GM23338 (cell line): ENCODE measurements at regions not wholly inside any gene's neighbourhood (a gene's known extent, or its start where the extent isn't known, plus 50 kb on each side); places are given as distances from the start of the nearest gene placed in this dataset.

Experiments used
- CREB1 ChIP-seq: fragments of 250-450 bp; sonication (Bioruptor Pico); IDR thresholded peaks from 2 replicates; pipeline ENCODE4 v1.5.0; 2020; ENCODE audit warnings: low read depth, mild to moderate bottlenecking, moderate library complexity
- CTCF ChIP-seq, 2 experiments: fragments of 200-600 bp in 1 of 2; sonication (generic) in 1 of 2; conservative IDR thresholded peaks; 2 replicates each; pipeline versions ENCODE4 v1.5.1 to v1.6.1; 2016 to 2017; ENCODE audit warnings: antibody characterized with exemption in 2 of 2, low read depth in 2 of 2, mild to moderate bottlenecking in 2 of 2, moderate library complexity in 1 of 2
- ETS1 ChIP-seq: IDR thresholded peaks from 2 replicates; pipeline ENCODE4 v1.6.1; 2016; ENCODE audit warnings: antibody characterized with exemption
- EZH2 ChIP-seq: fragments of 200-600 bp; sonication (generic); IDR thresholded peaks from one replicate; pipeline ENCODE4 v1.8.0; 2017; ENCODE audit warnings: antibody characterized with exemption, mild to moderate bottlenecking, low read depth; ENCODE audit not compliant: unreplicated experiment
- EZH2phosphoT487 ChIP-seq: fragments of 200-600 bp; sonication (generic); IDR thresholded peaks from one replicate; pipeline ENCODE4 v1.8.1; 2018; ENCODE audit warnings: antibody characterized with exemption; ENCODE audit not compliant: unreplicated experiment
- JUNB ChIP-seq: IDR thresholded peaks from one replicate; pipeline ENCODE4 v1.6.1; 2016; ENCODE audit warnings: antibody characterized with exemption; ENCODE audit not compliant: unreplicated experiment
- NANOG ChIP-seq: IDR thresholded peaks from 2 replicates; pipeline ENCODE4 v1.6.1; 2016; ENCODE audit warnings: antibody characterized with exemption, borderline replicate concordance
- POLR2AphosphoS5 ChIP-seq: IDR thresholded peaks from 2 replicates; pipeline ENCODE4 v1.6.1; 2016; ENCODE audit warnings: antibody characterized with exemption, low read depth
- STAT1 ChIP-seq: IDR thresholded peaks from one replicate; pipeline ENCODE4 v1.6.1; 2016; ENCODE audit warnings: antibody characterized with exemption; ENCODE audit not compliant: unreplicated experiment
- ZNF331 ChIP-seq: fragments of 250-450 bp; sonication (Bioruptor Pico); IDR thresholded peaks from 2 replicates; pipeline ENCODE4 v1.5.0; 2020; ENCODE audit warnings: low read depth, mild to moderate bottlenecking, moderate library complexity
- ZNF462 ChIP-seq: fragments of 250-450 bp; sonication (Bioruptor Pico); IDR thresholded peaks from 2 replicates; pipeline ENCODE4 v1.5.0; 2020; ENCODE audit warnings: mild to moderate bottlenecking, moderate library complexity
- TF ChIP-seq, protein P1 (sequence below): IDR thresholded peaks from one replicate; pipeline ENCODE4 v1.6.1; 2018; ENCODE audit warnings: antibody characterized with exemption; ENCODE audit not compliant: unreplicated experiment

- no peak for TF ChIP-seq CTCF (conservative IDR thresholded peaks at IDR 0.05; ENCODE audit: low read depth in 2 of 2)
- TF ChIP-seq POLR2AphosphoS5, result no peak
- TF ChIP-seq, protein P1, sequence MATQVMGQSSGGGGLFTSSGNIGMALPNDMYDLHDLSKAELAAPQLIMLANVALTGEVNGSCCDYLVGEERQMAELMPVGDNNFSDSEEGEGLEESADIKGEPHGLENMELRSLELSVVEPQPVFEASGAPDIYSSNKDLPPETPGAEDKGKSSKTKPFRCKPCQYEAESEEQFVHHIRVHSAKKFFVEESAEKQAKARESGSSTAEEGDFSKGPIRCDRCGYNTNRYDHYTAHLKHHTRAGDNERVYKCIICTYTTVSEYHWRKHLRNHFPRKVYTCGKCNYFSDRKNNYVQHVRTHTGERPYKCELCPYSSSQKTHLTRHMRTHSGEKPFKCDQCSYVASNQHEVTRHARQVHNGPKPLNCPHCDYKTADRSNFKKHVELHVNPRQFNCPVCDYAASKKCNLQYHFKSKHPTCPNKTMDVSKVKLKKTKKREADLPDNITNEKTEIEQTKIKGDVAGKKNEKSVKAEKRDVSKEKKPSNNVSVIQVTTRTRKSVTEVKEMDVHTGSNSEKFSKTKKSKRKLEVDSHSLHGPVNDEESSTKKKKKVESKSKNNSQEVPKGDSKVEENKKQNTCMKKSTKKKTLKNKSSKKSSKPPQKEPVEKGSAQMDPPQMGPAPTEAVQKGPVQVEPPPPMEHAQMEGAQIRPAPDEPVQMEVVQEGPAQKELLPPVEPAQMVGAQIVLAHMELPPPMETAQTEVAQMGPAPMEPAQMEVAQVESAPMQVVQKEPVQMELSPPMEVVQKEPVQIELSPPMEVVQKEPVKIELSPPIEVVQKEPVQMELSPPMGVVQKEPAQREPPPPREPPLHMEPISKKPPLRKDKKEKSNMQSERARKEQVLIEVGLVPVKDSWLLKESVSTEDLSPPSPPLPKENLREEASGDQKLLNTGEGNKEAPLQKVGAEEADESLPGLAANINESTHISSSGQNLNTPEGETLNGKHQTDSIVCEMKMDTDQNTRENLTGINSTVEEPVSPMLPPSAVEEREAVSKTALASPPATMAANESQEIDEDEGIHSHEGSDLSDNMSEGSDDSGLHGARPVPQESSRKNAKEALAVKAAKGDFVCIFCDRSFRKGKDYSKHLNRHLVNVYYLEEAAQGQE, result no peak
- no peak for TF ChIP-seq EZH2
- TF ChIP-seq CREB1 (CRISPR knock-in tag), result no peak
- no peak for TF ChIP-seq JUNB
- no peak for TF ChIP-seq NANOG
- no peak for TF ChIP-seq ZNF331 (CRISPR knock-in tag)
- no peak for TF ChIP-seq EZH2phosphoT487
- no peak for TF ChIP-seq STAT1
- TF ChIP-seq ETS1, result no peak
- no peak for TF ChIP-seq ZNF462 (CRISPR knock-in tag)
Observed at GRCh38 chr2:185174353-185174752, 564.3 kb upstream of the FSIP2 start.
